GM21723 (cell line): ENCODE measurements at regions not wholly inside any gene's neighbourhood (a gene's known extent, or its start where the extent isn't known, plus 50 kb on each side); places are given as distances from the start of the nearest gene placed in this dataset.

Experiments used
- ATAC-seq: cut with Tn5 transposase; IDR thresholded peaks from one replicate; pipeline ENCODE4 v1.9.1; 2021; ENCODE audit warnings: mild to moderate bottlenecking, moderate library complexity; ENCODE audit not compliant: unreplicated experiment

GRCh38 chr3:35500641-35501350, 138.5 kb upstream of the ARPP21 start:
- ATAC-seq, result no peak

DNA sequence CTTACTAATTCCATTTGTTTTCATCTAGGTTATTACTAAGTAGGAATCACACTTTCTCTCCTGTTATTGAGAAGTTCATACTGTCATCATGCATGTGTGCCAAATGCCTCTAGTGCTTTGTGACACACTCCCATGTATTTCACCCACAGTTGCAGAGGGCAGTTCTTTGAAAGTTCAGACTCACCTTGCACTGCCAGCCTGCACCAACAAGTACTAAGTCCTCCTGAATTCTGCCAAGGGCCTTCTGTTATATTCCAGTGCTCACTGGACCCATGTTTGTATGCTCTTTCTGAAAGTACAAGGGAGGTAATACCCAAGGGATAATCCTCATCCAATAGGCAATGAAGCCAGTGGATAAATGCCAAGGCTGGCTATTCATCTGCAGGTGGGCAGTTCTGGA, 136.6 kb upstream of the ARPP21 start:
- ATAC-seq, result no peak

GRCh38 chr3:35505181-35505580, 134.1 kb upstream of the ARPP21 start:
- no peak for ATAC-seq

- ATAC-seq, result no peak
Measured at GRCh38 chr3:35505772-35506171, 133.6 kb upstream of the ARPP21 start.

DNA sequence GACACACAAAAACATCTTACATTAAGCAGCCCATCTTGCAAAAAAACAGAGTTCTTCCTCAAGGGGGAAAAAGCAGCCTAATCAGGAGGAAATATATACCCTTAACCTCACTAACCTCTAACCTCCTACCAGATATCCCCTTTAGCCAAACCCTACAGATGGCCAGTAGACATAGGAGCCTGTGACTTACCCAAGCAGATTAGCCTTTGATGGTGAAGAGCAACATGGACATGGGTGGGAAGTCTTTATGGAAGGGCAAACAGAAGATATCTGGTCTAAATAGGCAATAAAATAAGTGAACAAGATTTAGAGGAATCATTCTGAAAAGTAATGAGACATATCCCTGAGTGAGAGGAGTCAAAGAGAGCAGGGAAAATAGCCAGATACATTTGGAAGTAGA, 119.4 kb upstream of the ARPP21 start:
- no peak for ATAC-seq

DNA sequence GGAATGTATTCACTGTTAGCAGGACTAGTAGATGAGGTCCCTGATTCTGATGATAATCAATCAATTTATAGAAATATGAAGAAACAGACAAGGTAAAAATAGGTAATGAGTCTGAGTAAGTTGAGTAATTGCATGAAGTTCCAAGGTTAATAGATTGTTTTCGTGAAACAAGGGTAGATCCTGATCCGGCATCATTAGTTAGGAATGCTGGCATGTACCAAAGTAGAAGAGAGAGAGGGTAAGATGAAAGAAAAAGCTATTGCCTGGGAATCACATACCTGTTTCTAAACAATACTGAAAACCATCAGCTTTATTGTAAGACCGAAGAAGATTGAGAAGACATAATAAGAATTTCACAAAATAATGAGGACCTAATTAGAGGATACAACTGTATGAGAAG, 118.1 kb upstream of the ARPP21 start:
- ATAC-seq, result no peak

- ATAC-seq, result no peak
Measured at GRCh38 chr3:35522450-35522849, 116.9 kb upstream of the ARPP21 start.

DNA sequence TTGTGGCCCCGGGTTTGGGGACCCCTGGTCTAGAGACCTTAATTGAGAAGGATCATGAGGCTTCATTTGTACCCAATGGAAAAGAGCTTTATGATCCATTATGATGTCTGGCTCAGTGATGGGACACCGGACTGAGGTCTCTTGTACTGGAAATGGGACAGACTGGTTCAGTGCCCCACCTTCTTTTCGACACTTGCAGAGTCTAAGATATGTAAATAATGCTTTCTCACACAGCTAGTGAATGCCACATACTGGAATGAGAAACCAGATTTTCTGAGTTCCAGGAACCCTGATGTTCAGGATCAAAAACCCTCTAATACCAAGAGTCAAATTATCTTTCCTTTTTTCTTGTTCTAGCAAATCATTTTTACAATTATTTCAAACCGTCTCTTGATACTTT, 116.3 kb upstream of the ARPP21 start:
- ATAC-seq, result no peak

DNA sequence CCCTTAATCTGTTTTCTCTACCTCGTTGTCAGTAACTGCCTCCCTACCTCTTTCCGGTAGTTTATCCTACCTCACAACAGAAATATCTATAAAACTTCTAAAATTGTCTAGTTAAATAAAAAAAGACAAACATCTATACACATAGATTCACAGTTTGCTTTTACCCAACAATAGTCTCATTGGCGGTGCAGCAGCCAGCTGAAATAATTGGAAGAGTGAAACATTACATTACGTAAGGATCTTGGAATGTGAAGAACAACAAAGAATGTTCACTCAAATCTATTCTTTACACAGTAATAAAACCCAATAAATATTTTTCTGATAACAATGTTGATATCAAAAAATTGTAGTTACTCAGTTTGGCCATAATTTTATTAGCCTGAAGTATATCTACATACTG, 115.5 kb upstream of the ARPP21 start:
- ATAC-seq, result no peak

GRCh38 chr3:35524856-35525255, 114.5 kb upstream of the ARPP21 start:
- ATAC-seq, result no peak

- no peak for ATAC-seq
Measured at GRCh38 chr3:35528728-35529127, 110.6 kb upstream of the ARPP21 start.

GRCh38 chr3:35529337-35529736, 110.0 kb upstream of the ARPP21 start:
- ATAC-seq, result no peak

DNA sequence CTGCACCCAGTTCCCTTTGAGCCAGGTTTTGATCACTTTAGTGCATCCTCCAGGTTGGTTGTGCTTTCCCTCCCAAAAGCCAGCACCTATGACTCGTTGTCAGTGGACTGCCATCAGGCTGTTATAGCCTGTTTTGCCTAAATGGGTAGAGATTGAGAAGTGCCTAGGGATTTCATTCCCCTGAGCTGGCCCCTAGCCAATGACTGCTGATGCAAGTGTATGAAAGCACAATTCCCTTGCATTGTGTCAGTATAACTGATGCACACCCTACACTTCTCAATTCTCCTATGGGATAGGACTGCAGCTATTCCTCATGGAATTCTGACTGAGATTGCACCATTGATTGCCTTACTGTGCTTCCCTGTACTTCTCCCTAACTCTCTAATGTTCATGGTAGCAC, 102.1 kb upstream of the ARPP21 start:
- ATAC-seq, result no peak

GRCh38 chr3:35544976-35545375, 94.3 kb upstream of the ARPP21 start:
- no peak for ATAC-seq

GRCh38 chr3:35549690-35550089, 89.6 kb upstream of the ARPP21 start:
- no peak for ATAC-seq

DNA sequence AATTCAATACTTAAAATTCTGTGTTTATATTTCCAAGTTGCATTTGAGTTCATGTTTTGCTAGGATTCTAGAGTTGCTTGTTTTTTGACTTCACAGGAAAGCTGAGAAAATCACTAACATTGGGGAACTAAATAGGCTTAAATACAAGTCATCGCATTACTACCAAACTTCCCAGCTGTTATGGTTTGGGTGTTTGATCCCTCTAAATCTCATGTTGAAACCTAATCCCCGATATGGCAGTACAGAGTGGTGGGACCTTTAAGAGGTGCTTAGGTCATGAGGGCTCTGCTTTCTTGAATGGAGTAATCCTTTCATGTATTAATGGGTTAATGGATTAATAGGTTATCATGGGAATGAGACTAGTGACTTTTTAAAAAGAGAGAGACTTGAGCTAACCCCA, 77.2 kb upstream of the ARPP21 start:
- no peak for ATAC-seq

- no peak for ATAC-seq
Measured at GRCh38 chr3:35565048-35565447, 74.3 kb upstream of the ARPP21 start.
